ENCODE measurements at regions not wholly inside any gene's neighbourhood (a gene's known extent, or its start where the extent isn't known, plus 50 kb on each side); places are given as distances from the start of the nearest gene placed in this dataset.

DNA sequence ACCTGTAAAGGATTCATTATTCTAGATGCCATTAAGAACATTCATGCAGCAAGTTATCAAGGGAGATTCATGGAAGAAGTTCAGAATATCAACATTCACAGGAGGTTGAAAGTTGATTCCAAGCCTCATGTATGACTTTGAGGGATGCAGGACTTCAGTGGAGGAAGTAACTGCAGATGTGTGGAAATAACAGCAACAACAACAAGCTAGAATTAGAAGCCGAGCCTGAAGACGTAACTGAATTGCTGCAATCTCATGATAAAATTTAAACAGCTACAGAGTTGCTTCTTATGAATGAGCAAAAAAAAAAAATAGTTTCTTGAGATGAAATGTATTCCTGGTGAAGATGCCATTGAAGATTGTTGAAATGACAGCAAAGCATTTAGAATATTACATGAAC, 73.3 kb upstream of the NXT1 start:
- no peak for ATAC-seq (ENCODE audit: low read depth)
- Histone ChIP-seq H3K9me3 (ENCODE audit: severe bottlenecking) (no peaks in the 10 kb centered on the region), H3K36me3 (ENCODE audit: low read depth) (no peaks in the 10 kb centered on the region), H3K4me3 (ENCODE audit: severe bottlenecking) (no peak overlapping the region), H3K27me3 (ENCODE audit: insufficient read depth, poor library complexity, severe bottlenecking) (no peaks in the 10 kb centered on the region), H3K4me1 (ENCODE audit: insufficient read depth, poor library complexity, severe bottlenecking) (no peaks in the 10 kb centered on the region), H3K27ac (ENCODE audit: poor library complexity, severe bottlenecking) (no peak overlapping the region)
- TF ChIP-seq, protein P1, sequence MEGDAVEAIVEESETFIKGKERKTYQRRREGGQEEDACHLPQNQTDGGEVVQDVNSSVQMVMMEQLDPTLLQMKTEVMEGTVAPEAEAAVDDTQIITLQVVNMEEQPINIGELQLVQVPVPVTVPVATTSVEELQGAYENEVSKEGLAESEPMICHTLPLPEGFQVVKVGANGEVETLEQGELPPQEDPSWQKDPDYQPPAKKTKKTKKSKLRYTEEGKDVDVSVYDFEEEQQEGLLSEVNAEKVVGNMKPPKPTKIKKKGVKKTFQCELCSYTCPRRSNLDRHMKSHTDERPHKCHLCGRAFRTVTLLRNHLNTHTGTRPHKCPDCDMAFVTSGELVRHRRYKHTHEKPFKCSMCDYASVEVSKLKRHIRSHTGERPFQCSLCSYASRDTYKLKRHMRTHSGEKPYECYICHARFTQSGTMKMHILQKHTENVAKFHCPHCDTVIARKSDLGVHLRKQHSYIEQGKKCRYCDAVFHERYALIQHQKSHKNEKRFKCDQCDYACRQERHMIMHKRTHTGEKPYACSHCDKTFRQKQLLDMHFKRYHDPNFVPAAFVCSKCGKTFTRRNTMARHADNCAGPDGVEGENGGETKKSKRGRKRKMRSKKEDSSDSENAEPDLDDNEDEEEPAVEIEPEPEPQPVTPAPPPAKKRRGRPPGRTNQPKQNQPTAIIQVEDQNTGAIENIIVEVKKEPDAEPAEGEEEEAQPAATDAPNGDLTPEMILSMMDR (IDR thresholded peaks at IDR 0.05; ENCODE audit: poor library complexity, severe bottlenecking): no peak
- DNase-seq (ENCODE audit: low spot score): no peak

DNA sequence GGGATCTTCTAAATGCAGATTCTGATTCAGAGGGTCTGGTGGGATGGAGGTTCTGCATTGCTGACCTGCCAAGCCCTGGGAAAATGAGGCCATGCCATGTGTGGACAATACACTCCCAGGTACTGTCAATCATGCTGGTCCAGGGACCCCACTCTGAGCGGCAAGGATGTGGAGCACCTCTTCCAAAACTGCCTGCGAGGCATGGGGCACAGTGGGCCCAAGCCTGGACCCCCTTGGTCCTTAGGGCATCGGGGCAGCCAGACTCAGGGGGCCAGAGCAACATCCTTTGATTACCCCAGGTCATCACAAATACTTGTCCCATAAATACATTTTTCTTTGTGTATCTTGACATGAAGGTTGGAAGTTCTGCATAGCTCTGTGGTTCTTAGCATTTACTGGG, 76.8 kb upstream of the NXT1 start:
- no peak overlapping the region for H3K27ac ChIP-seq (ENCODE audit: poor library complexity, severe bottlenecking)
- DNase-seq (ENCODE audit: low spot score): no peak
- no peak for ATAC-seq (ENCODE audit: low read depth)
- H3K4me1 ChIP-seq (ENCODE audit: insufficient read depth, poor library complexity, severe bottlenecking): no peaks in the 10 kb centered on the region
- H3K27me3 ChIP-seq (ENCODE audit: insufficient read depth, poor library complexity, severe bottlenecking): no peaks in the 10 kb centered on the region
- no peaks in the 10 kb centered on the region for H3K36me3 ChIP-seq (ENCODE audit: low read depth)
- TF ChIP-seq, protein P1 (IDR thresholded peaks at IDR 0.05; ENCODE audit: poor library complexity, severe bottlenecking): no peak
- H3K4me3 ChIP-seq (ENCODE audit: severe bottlenecking): no peak overlapping the region
- H3K9me3 ChIP-seq (ENCODE audit: severe bottlenecking): no peaks in the 10 kb centered on the region

DNA sequence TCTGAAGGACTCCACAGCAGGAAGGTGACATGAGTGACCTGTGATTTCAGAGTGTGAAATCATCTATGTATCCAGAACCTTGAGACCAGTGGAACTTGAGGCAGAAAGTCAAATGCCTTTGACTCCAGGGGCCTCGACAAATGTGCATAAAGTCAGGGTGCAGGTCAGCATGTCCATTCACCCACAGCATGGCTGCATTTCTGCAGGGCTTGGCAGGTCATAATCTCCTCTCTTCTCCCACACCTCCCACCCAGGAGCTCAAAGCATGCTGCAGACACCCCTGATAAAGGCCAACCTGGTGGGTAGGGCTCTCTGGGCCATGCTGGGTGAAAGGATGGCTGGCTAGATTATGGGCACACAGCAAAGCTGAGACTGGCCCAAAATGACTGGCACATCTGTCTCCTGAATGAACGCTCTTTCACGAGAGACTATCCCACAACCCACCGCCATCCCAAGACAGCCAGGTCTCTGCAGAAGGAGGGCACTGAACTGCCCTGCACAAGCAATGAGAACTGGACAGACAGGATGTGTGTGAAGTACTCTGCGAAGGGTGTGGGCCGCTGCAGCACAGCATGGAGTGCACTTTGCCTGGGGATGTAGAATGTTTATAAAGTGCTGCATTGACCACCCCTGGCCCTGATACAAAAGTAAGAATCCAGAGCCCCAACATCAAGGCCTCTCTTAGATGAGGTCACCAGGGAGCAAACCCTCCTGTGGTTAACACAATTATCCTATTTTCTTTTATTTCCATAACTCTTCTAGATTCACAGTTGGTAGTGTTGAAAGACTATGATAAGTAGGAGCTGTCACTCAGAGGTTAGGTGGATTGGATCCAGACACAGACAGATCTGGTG, 78.2 kb upstream of the NXT1 start:
- H3K27ac ChIP-seq (ENCODE audit: poor library complexity, severe bottlenecking): no peak overlapping the region
- H3K4me1 ChIP-seq (ENCODE audit: insufficient read depth, poor library complexity, severe bottlenecking): no peaks in the 10 kb centered on the region
- H3K9me3 ChIP-seq (ENCODE audit: severe bottlenecking): no peaks in the 10 kb centered on the region
- H3K36me3 ChIP-seq (ENCODE audit: low read depth): no peaks in the 10 kb centered on the region
- H3K4me3 ChIP-seq (ENCODE audit: severe bottlenecking): no peak overlapping the region
- ATAC-seq (ENCODE audit: low read depth) (no peak), DNase-seq (ENCODE audit: low spot score) (no peak)
- no peaks in the 10 kb centered on the region for H3K27me3 ChIP-seq (ENCODE audit: insufficient read depth, poor library complexity, severe bottlenecking)
- TF ChIP-seq, protein P1 (IDR thresholded peaks at IDR 0.05; ENCODE audit: poor library complexity, severe bottlenecking): no peak

DNA sequence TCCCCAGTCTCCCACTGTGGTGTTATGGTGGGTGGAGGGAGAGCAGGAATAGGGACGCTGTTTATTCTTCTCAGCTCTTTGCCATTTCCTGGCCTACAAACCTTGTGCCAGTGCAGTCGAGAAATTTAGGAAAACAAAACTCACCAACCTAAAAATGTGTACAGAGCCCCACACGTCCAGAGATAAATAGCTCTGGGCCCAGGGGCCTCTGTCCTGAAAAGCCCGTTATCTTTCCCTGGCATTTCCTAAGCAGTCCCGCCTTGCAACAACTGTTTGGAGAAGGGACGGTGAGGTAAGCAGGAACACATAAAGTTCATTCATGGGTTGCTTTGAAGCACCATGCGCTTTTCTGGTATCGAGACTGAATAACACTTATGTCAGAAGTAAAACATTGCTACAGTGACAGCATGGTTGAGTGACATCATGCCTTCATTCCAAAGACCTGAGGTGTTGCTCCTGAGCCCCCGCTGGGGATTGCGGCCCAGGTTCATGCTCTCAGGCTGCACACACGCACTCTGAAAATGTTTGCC, 80.1 kb upstream of the NXT1 start:
- no peaks in the 10 kb centered on the region for H3K9me3 ChIP-seq (ENCODE audit: severe bottlenecking)
- DNase-seq (ENCODE audit: low spot score) (no peak), ATAC-seq (ENCODE audit: low read depth) (no peak)
- TF ChIP-seq, protein P1 (IDR thresholded peaks at IDR 0.05; ENCODE audit: poor library complexity, severe bottlenecking): no peak
- no peak overlapping the region for H3K4me3 ChIP-seq (ENCODE audit: severe bottlenecking)
- H3K27ac ChIP-seq (ENCODE audit: poor library complexity, severe bottlenecking): no peak overlapping the region
- H3K4me1 ChIP-seq (ENCODE audit: insufficient read depth, poor library complexity, severe bottlenecking): no peaks in the 10 kb centered on the region
- no peaks in the 10 kb centered on the region for H3K27me3 ChIP-seq (ENCODE audit: insufficient read depth, poor library complexity, severe bottlenecking)
- no peaks in the 10 kb centered on the region for H3K36me3 ChIP-seq (ENCODE audit: low read depth)

DNA sequence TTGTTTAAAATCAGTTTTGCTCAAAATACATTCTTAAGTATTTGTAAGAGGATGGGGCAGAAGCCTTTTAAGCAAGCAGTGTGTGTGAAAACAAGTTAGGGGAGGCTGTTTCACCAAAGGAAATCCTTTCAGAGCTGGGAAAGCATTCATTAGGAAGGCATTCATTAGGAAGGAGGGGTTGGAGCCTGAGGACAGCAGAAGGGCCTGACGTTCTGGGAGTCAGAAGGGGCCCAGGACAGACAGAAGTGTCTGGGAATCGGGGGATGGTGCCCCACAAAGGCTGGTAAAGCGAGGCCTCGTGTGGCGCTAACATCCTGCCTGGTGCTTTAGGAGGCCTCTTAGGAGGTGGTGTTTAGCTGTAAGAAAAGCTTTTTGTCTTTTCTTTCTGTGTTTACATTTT, 80.6 kb upstream of the NXT1 start:
- Histone ChIP-seq H3K36me3 (ENCODE audit: low read depth) (no peaks in the 10 kb centered on the region), H3K4me3 (ENCODE audit: severe bottlenecking) (no peak overlapping the region), H3K4me1 (ENCODE audit: insufficient read depth, poor library complexity, severe bottlenecking) (no peaks in the 10 kb centered on the region), H3K27ac (ENCODE audit: poor library complexity, severe bottlenecking) (no peak overlapping the region), H3K9me3 (ENCODE audit: severe bottlenecking) (no peaks in the 10 kb centered on the region), H3K27me3 (ENCODE audit: insufficient read depth, poor library complexity, severe bottlenecking) (no peaks in the 10 kb centered on the region)
- DNase-seq (ENCODE audit: low spot score) (no peak), ATAC-seq (ENCODE audit: low read depth) (no peak)
- TF ChIP-seq, protein P1 (IDR thresholded peaks at IDR 0.05; ENCODE audit: poor library complexity, severe bottlenecking): no peak

Data from RWPE2 (cell line).